ENCODE measurements at regions not wholly inside any gene's neighbourhood (a gene's known extent, or its start where the extent isn't known, plus 50 kb on each side); places are given as distances from the start of the nearest gene placed in this dataset.

- no peak for DNase-seq (ENCODE audit: low read depth in 2 of 2)
Observed at GRCh38 chr17:73952480-73953205, 250.8 kb upstream of the RPL38 start.

- no peak for DNase-seq (ENCODE audit: low read depth in 2 of 2)
Observed at GRCh38 chr17:73953206-73954033, 250.1 kb upstream of the RPL38 start.

GRCh38 chr17:73954951-73955350 is 248.5 kb upstream of the RPL38 start:
- no peak for DNase-seq (ENCODE audit: low read depth in 2 of 2)

GRCh38 chr17:73955616-73956015 is 247.9 kb upstream of the RPL38 start:
- DNase-seq (ENCODE audit: low read depth in 2 of 2) = no peak

- no peak for DNase-seq (ENCODE audit: low read depth in 2 of 2)
Observed at GRCh38 chr17:73956169-73956568, 247.3 kb upstream of the RPL38 start.

GRCh38 chr17:73956595-73957465 is 246.6 kb upstream of the RPL38 start:
- DNase-seq (ENCODE audit: low read depth in 2 of 2) = peak in 1 of 2 donors; percentile 38

- no peak for DNase-seq (ENCODE audit: low read depth in 2 of 2)
Observed at GRCh38 chr17:73957564-73957963, 245.9 kb upstream of the RPL38 start.

GRCh38 chr17:73958453-73958852 is 245.0 kb upstream of the RPL38 start:
- no peak for DNase-seq (ENCODE audit: low read depth in 2 of 2)

- DNase-seq (ENCODE audit: low read depth in 2 of 2) = no peak
Observed at GRCh38 chr17:73960469-73960868, 243.0 kb upstream of the RPL38 start.

GRCh38 chr17:73962308-73962707 is 241.2 kb upstream of the RPL38 start:
- DNase-seq (ENCODE audit: low read depth in 2 of 2) = no peak

GRCh38 chr17:73968680-73969079 is 234.8 kb upstream of the RPL38 start:
- no peak for DNase-seq (ENCODE audit: low read depth in 2 of 2)

- DNase-seq (ENCODE audit: low read depth in 2 of 2) = no peak
Observed at GRCh38 chr17:73969956-73970355, 233.5 kb upstream of the RPL38 start.

- no peak for DNase-seq (ENCODE audit: low read depth in 2 of 2)
Observed at GRCh38 chr17:73971127-73971526, 232.4 kb upstream of the RPL38 start.

- DNase-seq (ENCODE audit: low read depth in 2 of 2) = no peak
Observed at GRCh38 chr17:73972056-73972455, 231.4 kb upstream of the RPL38 start.

- DNase-seq (ENCODE audit: low read depth in 2 of 2) = no peak
Observed at GRCh38 chr17:73972901-73973300, 230.6 kb upstream of the RPL38 start.

- no peak for DNase-seq (ENCODE audit: low read depth in 2 of 2)
Observed at GRCh38 chr17:73973586-73974409, 229.7 kb upstream of the RPL38 start.

GRCh38 chr17:73974536-73974935 is 228.9 kb upstream of the RPL38 start:
- no peak for DNase-seq (ENCODE audit: low read depth in 2 of 2)

GRCh38 chr17:73976147-73976546 is 227.3 kb upstream of the RPL38 start:
- DNase-seq (ENCODE audit: low read depth in 2 of 2) = no peak

- DNase-seq (ENCODE audit: low read depth in 2 of 2) = no peak
Observed at GRCh38 chr17:73976676-73977521, 226.6 kb upstream of the RPL38 start.

- DNase-seq (ENCODE audit: low read depth in 2 of 2) = no peak
Observed at GRCh38 chr17:73980517-73980916, 223.0 kb upstream of the RPL38 start.
